GM10266 (cell line): ENCODE measurements at regions not wholly inside any gene's neighbourhood (a gene's known extent, or its start where the extent isn't known, plus 50 kb on each side); places are given as distances from the start of the nearest gene placed in this dataset.

Experiments
- DNase-seq: peaks from one replicate; pipeline ENCODE4 v3.0.0; 2012; ENCODE audit errors: extremely low spot score
- CTCF ChIP-seq: IDR thresholded peaks from 2 replicates; pipeline ENCODE4 v1.5.1; 2012; ENCODE audit warnings: mild to moderate bottlenecking, low read depth; ENCODE audit not compliant: control insufficient read depth, insufficient read depth; ENCODE audit errors: missing control alignments

- TF ChIP-seq CTCF, result no peak
- DNase-seq, result no peak
Measured at GRCh38 chr22:49466878-49467595, 360.6 kb downstream of the BRD1 start.

GRCh38 chr22:49464037-49464436, 363.6 kb downstream of the BRD1 start:
- DNase-seq, result no peak
- TF ChIP-seq CTCF, result no peak

GRCh38 chr22:49462795-49463194, 364.9 kb downstream of the BRD1 start:
- no peak for DNase-seq
- no peak for TF ChIP-seq CTCF

GRCh38 chr22:49462291-49462690, 365.4 kb downstream of the BRD1 start:
- no peak for TF ChIP-seq CTCF
- DNase-seq, result no peak

GRCh38 chr22:49461674-49462073, 366.0 kb downstream of the BRD1 start:
- no peak for DNase-seq
- TF ChIP-seq CTCF, result no peak

GRCh38 chr22:49460592-49461281, 366.9 kb downstream of the BRD1 start:
- no peak for DNase-seq
- no peak for TF ChIP-seq CTCF

- TF ChIP-seq CTCF, result no peak
- DNase-seq, result no peak
Measured at GRCh38 chr22:49460091-49460490, 367.6 kb downstream of the BRD1 start.
